Hematopoietic multipotent progenitor cell treated with erythropoietin and hydrocortisone succinate and interleukin-3 and kit ligand, for 4 days (in vitro differentiated cells): ENCODE measurements at regions not wholly inside any gene's neighbourhood (a gene's known extent, or its start where the extent isn't known, plus 50 kb on each side); places are given as distances from the start of the nearest gene placed in this dataset.
"Not testable (repeated sequence)": the region's sequence is repeated elsewhere in the genome, so short reads cannot be mapped to it uniquely, and the experiment has no call there.

Experiments
- DNase-seq: peaks from one replicate; pipeline ENCODE4 v3.0.0-alpha.2; 2015

DNA sequence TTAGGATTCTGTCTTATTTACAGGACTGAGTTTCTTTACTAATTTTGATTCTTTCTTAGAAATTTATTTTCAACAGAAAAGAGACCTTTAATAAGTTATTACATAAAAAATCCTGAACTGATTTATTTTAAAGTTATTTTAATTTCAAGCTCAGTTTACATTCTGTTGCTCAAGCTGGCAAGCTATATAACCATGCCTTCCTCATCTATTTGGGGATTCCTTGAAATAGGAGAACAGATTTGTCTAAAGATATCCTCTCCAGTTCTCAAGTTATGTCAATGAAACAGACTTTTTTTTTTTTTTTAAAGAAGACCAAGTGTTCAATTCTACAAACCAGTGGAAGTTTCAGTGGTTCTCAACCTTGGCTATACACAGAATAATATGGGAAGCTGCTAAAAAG is 103.3 kb upstream of the TRHDE start:
- DNase-seq = no peak

- no peak for DNase-seq
These were observed 98.2 kb upstream of the TRHDE start for GRCh38 chr12:72173974-72174373.

- DNase-seq = no peak
These were observed 93.9 kb upstream of the TRHDE start for GRCh38 chr12:72178244-72178643.

DNA sequence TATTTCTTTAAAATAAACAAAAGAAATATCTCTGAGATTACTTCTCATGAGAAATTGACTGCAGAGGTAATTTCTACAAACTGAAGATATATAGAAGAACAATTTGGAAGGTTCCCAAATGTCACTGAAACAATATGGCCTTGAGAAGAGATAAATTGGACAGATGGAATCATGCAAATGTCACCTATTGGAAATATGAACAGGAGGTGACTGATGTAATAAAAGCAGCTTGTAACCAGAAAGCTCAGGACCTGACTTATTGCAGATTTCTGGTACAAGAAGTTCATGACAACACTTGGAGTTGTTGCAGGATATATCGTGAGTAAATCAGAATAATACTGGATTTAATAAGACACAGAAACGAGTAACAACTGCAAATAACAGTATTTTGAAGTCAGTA is 93.3 kb upstream of the TRHDE start:
- DNase-seq = no peak

DNA sequence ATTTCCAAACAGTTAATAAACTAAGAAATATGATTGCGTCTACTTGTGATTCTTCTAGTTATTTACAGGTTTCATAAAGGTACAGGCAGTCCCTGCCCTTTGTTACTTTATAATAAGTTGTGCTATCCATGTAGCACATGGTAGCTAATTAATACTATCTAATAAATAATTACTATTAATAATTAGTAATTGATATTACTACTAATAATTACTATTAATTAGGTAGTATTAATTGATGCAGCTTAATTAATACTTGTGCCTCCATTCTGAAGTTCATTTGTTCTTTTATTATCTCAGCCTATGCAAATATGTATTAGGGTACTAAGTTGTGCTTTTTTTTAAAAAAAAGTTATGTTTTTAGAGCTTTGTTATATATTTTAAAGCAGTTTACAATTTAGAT is 92.3 kb upstream of the TRHDE start:
- no peak for DNase-seq

DNA sequence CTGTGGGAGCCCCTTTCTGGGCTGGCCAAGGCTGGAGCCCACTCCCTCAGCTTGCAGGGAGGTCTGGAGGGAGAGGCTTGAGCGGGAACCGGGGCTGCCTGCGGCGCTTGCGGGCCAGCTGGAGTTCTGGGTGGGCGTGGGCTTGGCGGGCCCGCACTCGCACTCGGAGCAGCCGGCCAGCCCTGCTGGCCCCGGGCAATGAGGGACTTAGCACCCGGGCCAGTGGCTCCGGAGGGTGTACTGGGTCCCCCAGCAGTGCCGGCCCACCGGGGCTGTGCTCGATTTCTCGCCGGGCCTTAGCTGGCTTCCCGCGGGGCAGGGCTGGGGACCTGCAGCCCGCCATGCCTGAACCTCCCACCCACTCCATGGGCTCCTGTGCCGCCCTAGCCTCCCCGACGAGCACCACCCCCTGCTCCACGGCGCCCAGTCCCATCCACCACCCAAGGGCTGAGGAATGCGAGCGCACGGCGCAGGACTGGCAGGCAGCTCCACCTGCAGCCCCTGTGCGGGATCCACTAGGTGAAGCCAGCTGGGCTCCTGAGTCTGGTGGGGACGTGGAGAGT is 87.1 kb upstream of the TRHDE start:
- not testable (repeated sequence) for DNase-seq

- DNase-seq = no peak
These were observed 82.9 kb upstream of the TRHDE start for GRCh38 chr12:72189266-72189665.

DNA sequence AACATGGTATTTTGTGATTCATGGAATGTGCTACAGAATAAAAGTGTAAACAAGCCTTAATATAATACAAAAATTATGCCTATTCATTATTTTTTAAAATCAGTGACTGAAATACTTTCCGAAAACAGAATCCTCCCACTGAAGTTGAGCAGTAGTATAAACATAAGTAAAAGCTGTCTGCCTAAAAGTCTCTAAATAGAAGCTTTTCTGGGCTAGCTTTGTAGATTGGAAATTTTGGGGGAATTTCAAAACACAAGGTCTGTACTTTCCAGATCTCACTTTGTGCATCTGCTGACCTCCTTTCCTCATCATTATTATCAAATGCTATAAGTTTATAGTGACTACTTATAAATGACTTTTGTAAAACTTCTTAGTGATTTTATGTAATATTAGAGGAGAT is 80.4 kb upstream of the TRHDE start:
- DNase-seq = no peak

DNA sequence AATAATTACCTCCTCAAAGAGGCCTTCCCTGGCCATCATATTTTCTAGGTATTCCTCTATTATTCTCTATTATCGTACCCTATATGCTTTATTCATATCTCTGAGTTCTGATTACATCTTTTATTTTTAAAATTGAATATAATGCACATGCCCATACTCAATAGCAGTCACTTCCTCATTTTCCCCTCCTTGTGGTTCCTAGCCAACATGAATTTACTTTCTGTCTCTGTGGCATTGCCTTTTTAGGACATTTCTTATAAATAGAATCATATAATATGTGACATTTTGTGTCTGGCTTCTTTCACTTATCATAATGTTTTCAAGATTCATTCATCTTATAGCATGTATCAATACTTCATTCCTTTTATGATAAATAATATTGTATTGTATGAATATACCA is 74.4 kb upstream of the TRHDE start:
- DNase-seq = peak; percentile 34

- DNase-seq = no peak
These were observed 70.7 kb upstream of the TRHDE start for GRCh38 chr12:72201457-72201856.

GRCh38 chr12:72203764-72204335 is 68.3 kb upstream of the TRHDE start:
- no peak for DNase-seq

DNA sequence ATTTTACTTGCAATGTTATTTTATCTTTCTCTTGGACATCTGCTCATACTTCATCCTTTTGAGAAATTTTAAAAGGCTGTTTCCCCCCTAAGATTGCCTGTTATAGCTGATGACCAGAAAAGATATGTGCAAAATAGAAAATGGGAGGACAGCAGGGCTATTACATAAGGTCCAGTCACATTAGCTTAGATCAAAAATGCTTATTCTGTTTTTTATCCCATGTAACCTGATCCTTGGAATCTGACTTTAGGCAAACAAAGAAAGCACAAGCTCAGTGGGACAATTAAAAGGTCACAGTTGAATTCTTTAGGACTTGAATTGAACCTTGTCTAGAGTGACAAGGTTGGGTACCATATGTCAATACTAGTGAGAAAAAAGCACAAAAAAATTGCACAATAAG is 65.1 kb upstream of the TRHDE start:
- DNase-seq = no peak

DNA sequence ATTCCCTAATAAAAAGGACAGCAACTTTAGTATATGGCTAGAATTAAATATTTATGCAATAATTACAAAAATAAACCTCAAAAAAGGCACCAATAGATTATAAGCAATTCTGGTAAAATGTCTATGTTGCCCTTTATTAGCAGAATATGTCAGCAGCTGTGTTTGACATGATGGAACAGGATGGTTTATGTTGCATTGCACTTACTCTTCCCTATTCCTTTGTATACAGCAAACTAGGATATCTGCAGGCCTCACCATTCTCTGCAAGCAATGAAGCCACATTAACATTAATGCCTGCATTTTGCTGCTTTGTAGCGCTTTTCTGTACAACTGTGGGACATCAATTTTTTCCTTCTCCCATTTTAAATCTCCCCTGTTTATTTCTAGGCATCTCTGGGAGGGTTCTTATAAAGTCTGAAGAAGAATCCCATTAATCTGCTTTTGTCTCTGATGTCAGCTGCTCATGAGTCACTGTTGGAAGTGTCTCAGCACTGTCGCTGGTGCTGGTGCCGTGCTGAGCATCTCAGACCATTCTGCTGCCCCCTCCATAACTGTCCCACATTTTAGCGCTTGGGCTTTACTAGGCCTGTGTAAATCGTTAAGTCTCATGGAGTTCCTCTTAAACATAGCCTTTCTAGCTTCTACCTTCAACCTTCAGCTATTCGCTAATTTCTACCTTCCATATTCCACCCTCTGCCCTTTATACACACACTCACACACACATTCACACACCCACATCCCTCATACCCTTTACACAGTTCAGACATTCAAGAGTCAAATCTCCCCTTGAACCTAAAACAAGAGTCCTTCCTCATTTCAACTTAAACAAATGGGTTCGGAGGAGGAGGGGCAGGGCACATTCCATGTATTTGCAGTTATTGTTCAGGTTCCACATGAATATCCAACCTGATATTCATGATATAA is 64.4 kb upstream of the TRHDE start:
- no peak for DNase-seq

DNA sequence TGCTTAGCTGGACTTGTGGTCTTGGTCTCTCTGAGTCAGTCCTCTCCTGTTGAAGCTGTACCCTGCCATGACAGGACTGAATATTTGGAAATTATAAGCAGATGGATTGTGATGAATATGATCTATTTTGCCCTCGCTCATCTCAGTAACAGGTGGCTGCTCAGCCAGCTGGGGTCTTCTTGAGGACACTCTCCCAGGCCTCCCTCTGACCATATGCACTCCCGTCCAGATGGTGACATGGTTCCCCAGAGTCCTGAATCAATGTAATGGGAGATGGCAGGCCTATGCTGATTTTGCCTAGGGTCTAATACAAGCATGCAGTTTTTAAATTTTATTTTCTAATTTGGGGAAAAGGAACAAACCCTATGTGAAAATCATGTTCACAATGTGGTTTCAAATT is 63.1 kb upstream of the TRHDE start:
- DNase-seq = no peak

DNA sequence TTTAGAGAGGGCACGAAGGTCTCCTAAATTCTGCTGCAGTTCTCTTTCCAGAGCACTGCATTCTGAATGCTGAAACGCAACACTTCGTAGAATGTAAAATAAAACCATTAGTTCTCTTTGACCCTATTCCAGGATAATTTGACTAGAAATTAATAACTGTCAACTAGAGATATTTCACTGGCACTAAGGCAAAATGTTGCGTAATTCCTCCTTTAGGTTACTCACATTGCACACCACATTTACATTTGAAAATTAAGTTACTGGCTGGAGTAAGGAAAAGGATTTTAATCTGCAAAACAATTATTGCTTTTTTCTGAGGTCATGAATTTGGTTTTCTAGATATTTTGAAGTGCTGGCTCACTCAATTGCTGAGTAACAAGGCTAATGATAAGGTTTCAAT is 58.0 kb upstream of the TRHDE start:
- no peak for DNase-seq

GRCh38 chr12:72215287-72215686 is 56.9 kb upstream of the TRHDE start:
- DNase-seq = not testable (repeated sequence)

DNA sequence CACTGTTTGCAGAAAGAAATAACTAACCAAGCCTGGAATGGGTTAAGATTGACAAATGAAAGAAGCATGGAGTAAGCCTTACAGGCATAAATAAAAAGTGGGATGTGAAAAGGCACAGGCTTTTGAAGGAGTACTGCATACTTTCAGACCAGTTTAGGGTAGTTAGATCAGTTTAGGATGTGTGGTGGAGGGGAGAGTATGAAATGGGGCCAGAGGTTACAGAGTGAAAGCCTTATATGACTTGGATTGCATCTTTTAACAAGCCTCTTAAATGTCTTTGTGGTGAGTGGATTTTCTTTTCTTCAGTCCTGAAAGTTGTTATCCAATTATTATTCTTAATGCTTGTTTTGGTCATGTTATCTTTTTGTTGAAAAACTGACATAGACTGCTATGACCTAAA is 52.2 kb upstream of the TRHDE start:
- DNase-seq = no peak
